ENCODE measurements at regions not wholly inside any gene's neighbourhood (a gene's known extent, or its start where the extent isn't known, plus 50 kb on each side); places are given as distances from the start of the nearest gene placed in this dataset.
"Not testable (repeated sequence)": the region's sequence is repeated elsewhere in the genome, so short reads cannot be mapped to it uniquely, and the experiment has no call there.

DNA sequence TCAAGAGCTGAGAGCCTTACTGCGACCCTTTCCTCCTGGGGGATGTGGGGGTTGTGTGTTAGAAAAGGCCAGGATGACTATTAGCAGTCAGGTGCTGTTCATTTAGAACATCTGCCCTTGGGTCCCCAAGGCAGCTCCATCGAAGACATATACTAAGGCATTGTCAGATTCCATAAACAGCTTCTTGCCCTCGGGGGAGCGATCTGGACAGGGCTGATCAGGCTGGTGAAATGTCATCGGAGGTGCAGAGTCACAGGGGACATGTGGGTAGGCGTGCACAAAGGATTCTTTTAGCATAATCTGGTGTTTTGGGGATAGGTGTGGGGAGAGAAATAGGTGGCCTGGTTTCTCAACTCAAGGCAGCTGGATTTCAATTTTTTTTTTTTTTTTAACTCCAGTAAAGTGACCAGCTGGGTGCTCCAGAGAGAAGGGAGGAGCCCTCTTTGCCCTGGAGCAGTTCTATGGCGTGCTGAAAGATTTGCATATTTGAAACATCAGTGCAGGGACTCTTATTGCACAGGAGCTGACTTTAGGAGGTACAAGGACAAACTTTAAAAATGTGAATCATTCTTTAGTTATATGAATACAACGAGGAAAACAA lies 160.1 kb downstream of the SUDS3 start:
- no peak for DNase-seq (ENCODE audit: low read depth in 4 of 4, low spot score in 3 of 4)

DNA sequence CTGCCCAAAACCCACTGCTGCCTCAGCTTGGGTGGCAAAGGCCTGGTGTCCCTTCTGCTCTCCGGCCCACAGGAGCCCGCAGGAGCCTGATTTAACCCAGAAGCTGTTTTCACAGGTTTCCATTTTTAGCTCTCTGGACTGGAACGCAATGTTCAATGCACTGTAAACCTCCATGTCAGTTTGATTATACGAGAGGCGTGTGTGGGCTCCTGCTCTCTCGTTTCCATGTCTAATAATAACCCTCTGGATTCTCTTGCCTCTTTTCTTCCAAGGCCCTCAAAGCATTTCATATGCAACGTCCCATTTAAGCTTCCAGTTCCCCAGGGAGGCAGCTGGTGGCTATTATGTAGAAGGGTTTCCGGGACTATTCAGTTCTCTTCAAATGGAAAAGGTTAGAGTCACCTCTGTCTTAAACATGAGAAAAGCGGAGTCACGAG lies 161.1 kb downstream of the SUDS3 start:
- DNase-seq (ENCODE audit: low read depth in 4 of 4, low spot score in 3 of 4) = no peak

DNA sequence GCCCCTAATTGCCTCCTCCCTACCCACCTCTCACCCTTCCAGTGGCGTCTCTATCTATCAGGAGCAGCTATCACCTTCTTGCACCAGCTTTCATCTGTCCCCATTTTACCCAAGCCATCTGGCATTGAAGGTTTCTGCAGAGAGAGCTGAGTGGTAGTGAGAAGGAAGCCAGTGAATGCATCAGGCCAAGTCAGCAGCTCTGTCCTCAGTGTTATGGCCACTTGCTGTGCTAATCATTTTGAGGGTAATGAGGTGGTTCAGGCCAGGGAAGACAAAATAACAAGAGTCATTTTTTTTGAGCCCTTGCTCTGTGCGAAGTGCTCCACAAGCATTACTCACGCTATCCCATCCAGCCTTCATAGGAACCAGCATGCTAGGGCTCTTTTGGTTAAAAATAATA lies 164.7 kb downstream of the SUDS3 start:
- DNase-seq (ENCODE audit: low read depth in 4 of 4, low spot score in 3 of 4) = no peak

DNA sequence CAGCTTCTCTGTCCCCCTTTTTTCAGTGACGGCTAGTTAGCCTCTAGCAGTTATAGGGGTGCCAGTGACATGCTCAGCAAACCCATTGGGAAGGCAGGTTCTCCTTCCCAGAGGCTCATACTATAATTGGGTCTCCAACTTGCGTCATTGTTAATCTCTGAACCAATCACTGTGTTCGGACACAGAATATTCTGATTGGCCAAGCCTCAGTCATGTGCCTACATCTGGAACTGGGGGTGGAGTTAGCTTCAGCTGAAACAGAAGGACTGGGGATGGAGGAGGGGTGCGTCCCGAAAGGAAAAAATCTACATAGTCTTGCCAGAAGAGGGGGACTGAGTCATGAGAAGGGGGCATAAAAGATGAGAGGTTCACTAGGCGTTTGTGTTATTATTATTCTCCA lies 165.6 kb downstream of the SUDS3 start:
- no peak for DNase-seq (ENCODE audit: low read depth in 4 of 4, low spot score in 3 of 4)

DNA sequence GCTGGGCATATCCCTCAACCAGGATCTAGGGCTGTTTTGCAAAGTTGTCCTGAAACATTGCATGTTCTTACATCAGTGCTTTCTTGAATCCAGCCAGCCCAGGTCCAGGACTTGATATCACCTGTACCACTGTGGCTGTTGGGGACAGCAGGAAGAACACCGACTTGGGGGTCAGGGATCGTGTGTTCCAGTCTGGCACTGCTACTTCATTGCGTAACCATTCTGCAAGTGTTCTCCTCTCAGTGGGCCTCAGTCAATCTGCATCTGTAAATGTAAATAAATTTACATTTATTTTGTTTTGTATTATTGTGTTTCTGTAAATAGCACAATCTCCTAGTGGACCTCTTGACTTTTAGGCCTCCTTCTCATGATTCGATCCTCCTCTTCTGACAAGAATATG lies 167.3 kb downstream of the SUDS3 start:
- DNase-seq (ENCODE audit: low read depth in 4 of 4, low spot score in 3 of 4) = no peak

DNA sequence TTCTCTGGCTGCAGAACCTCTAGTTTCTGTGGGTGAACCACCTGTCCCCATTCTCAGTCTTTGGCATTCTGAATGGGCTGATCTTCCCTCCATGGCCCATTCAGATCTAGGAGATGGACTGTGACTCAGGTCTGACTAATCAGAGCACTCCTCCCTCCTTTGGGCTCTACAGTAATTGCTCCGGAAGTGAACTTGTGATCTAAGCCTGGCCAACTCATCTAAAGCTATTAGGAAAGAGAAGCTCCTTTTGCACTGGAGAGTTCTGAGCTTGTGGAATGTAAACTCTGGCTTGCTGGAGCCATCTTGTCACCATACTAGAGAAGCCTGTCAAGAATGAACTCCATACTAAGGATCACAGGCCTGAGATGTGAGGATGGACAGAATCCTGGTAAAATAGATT lies 168.2 kb downstream of the SUDS3 start:
- no peak for DNase-seq (ENCODE audit: low read depth in 4 of 4, low spot score in 3 of 4)

DNA sequence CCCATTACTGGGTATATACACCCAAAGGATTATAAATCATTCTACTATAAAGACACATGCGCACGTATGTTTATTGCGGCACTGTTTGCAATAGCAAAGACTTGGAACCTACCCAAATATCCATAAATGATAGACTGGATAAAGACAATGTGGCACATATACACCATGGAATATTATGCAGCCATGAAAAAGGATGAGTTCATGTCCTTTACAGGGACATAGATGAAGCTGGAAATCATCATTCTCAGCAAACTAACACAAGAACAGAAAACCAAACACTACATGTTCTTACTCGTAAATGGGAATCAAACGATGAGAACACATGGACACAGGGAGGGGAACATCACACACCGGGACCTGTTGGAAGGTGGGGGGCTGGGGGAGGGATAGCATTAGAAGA lies 171.3 kb downstream of the SUDS3 start:
- not testable (repeated sequence) for DNase-seq (ENCODE audit: low read depth in 4 of 4, low spot score in 3 of 4)

DNA sequence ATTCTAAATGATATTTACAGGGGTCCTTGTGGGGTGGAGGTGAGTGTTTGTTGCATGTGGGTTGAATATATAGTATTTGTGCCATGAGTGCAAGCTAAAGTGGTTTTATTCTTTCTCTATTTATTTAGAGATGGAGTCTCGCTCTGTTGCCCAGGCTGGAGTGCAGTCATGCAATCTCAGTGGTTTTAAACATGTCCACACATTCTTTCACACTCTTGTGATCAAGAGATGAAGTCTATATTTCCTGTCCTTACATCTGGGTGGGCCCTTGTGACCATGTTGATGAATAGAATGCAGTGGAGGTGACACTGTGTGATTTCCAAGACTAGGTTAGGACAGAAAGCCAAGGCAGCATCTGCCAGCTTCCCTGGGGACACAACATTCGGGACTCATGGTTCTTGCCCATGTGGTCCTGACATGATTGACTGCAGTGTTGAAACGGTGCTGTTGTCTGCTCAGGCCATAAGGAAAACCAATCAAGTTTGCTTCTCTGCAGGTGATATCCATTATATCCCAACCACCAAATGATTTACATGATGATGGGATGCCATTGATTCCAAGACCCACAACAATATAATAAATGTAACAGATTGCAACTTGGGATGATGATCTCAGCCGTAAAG lies 172.6 kb downstream of the SUDS3 start:
- DNase-seq (ENCODE audit: low read depth in 4 of 4, low spot score in 3 of 4) = no peak

DNA sequence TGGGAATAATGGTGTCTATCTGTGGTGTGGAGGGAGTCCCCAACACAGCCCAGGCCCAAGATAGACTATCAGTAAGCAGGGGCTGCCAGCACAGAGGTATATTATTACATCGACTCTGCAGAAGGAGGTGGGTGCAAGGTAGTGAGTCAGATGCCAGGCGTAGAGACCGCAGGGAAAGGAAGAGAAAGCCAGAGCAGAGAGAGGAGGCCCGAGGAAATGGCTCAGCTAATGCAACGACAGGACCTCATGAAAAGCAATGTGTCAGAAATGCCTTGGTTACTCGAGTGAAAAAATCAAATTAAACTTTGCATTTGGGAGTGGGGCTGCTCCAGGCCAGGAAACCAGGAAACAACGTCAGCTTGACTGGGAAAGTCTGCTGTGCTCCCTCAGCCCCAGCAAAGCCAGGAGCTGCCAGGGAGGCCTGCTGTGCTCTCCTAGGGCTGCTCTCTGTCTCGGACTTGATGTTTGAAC lies 173.2 kb downstream of the SUDS3 start:
- DNase-seq (ENCODE audit: low read depth in 4 of 4, low spot score in 3 of 4) = peak in 1 of 4 donors; percentile 7

DNA sequence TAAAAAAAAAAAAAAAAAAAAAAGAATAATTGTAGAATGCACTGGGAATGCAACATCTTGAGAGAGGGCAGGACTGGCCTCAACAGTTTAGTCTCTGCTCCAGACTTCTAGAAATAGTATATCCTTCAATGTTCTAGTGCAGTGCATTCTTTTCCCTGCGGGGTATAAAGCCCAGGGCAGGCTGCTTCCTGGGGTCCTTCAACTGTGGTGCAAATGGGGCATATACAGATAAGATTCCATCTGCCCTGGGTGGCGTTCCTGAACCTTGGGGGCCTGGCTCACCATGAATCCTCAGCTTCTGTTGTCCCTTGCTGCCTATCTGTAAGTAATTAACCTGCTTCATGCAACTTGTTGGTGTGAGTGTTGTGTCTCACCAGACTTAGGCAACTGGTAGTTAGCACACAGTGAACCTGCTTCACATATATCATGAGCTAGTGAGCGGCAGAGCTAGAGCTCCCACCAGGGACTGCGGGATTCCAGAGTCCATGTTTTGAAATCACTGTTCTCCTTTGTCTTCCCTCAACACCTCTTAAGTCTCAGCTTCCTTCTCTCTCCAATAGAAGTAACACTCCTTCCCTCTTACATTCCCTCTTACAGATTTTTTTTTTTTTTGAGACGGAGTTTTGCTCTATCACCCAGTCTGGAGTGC lies 177.6 kb downstream of the SUDS3 start:
- no peak for DNase-seq (ENCODE audit: low read depth in 4 of 4, low spot score in 3 of 4)

DNA sequence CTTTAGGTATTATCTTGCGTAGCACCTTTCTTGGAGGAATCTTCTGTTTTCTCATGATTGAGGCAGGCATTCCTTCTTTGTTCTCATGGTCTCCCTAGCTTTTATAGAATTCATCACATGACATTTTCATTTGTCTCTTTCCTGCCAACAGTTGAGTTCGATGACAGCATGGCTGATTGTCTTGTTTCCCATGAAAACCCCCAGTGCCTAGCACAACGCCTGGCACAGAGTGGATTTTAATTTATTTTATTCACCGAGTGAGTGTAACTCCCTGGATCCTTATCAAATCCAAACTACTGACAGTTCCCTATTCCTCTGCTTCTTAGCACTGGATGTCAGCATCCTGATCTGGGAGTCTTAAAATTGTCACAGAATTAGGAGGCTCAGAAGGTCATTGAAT lies 182.6 kb downstream of the SUDS3 start:
- DNase-seq (ENCODE audit: low read depth in 4 of 4, low spot score in 3 of 4) = no peak

DNA sequence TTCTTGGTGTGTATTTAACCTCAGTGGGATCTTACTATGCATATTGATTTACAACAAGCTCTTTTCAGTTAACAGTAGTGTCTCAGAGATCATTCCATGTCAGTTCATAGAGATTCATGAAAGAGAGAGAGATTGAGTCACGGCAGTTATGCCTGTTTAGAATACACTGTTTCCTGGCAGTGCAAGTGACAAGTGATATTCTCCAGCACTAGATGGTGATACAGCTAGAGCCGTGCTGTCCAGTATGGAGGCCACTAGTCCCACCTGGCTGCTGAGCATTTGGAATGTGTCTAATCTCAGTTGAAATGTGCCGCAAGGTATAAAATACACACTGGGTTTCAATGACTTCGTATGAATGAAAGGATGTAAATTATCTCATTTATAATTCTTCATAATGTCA lies 184.4 kb downstream of the SUDS3 start:
- DNase-seq (ENCODE audit: low read depth in 4 of 4, low spot score in 3 of 4) = no peak

DNA sequence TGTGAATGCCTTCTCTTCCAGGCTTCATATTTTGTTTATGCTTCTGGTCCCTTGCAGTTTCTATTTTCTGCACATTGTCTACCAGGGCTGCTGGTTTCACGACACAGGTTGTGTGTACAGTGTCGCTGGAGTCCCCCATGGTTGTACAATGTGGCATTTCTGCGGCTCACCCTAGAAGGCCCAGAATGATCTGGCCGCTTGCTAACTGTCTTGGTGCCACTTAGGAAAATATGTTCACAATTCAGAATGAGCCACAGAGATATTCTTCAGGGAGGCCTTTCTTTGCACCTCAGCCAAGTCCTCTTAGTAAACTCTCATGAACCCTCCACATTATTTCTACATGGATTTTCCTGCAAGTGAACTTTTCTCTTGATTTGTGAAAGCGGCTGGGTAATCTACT lies 195.4 kb downstream of the SUDS3 start:
- no peak for DNase-seq (ENCODE audit: low read depth in 4 of 4, low spot score in 3 of 4)

DNA sequence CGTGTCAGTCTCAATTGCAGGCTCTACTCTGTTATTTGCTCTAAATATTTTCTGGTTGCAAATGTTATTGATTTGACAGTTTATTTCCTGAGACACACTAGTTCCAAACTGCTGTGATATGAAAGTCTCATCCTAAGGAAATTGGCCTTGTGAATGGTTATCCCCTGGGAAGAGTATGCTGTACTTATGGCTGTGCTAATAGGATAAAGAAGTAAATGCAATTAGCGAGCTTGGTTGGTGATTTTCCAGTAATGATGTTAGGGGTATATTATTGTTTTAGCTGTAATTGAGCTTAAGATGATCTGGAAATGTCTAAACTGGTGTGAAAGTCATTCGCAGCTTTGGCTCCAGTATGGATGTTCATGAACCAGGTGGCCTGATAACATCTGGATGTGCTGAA lies 197.9 kb downstream of the SUDS3 start:
- DNase-seq (ENCODE audit: low read depth in 4 of 4, low spot score in 3 of 4) = no peak

DNA sequence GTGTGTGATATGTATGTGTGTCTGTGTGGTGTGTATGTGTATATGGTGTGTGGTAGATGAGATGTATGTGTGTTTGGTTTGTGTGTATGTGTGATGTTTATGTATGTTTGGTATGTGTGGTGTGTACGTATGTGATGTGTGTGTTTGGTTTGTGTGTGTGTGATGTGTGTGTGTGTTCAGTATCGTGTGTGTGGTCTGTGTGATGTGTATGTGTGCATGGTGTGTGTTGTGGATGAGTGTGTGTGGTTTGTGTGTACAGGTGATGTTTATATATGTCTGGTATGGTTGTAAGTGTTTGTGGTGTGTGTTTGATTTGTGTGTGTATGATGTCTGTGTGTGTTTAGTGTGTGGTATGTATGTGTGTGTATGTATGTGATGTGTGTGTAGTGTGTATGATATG lies 199.4 kb downstream of the SUDS3 start:
- DNase-seq (ENCODE audit: low read depth in 4 of 4, low spot score in 3 of 4) = no peak

DNA sequence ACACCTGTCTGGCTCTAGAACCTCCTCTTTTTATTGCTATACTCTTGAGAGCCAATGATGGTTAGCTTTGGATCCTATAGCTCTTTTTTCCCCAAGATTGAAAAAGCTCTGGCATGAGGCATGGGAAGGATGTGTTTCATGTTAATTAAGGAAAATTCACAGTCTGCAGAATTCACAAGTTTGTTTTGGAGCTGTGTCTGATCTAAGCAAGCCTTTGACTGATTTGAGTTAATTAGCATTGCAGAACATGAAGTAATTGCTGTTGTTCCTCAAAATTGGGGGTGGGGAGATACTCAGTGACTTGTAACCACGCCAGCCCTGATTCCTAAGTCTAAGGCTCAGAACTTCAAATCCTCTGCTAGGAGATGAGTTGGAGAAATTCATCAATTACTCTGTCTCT lies 205.0 kb downstream of the SUDS3 start:
- no peak for DNase-seq (ENCODE audit: low read depth in 4 of 4, low spot score in 3 of 4)

DNA sequence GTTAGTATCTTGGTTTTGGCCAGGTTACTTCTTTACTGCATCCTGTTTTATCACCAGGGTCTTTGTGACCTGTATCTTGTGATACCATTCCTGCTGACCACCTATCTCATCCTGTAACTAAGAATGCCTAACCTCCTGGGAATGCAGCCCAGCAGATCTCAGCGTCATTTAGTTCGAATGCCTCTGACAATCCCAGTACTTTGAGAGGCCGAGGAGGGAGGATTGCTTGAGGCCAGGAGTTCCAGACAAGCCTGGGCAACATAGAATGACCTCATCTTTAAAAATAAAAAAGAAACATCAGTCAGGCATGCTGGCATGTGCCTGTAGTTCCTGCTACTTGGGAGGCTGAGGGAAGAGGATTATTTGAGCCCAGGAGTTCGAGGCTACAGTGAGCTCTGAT lies 206.5 kb downstream of the SUDS3 start:
- DNase-seq (ENCODE audit: low read depth in 4 of 4, low spot score in 3 of 4) = no peak

DNA sequence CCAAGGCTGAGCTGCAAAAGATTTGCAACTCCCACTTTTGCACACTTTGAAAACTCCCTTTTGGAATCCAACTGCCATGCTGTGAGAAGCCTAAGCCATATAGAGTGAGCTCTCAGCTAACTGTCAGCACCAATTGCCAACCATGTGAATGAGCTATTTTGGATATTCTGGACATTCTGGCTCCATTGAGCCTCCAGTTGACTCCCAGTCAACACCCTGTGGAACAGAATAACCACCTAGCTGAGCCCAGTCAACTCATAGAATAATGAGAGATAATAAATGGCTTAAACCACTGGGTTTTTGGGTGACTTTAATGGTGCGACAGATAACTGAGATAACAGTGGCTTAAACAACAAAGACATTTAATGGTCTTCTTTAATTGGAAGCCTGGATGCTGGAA lies 210.1 kb downstream of the SUDS3 start:
- no peak for DNase-seq (ENCODE audit: low read depth in 4 of 4, low spot score in 3 of 4)

DNA sequence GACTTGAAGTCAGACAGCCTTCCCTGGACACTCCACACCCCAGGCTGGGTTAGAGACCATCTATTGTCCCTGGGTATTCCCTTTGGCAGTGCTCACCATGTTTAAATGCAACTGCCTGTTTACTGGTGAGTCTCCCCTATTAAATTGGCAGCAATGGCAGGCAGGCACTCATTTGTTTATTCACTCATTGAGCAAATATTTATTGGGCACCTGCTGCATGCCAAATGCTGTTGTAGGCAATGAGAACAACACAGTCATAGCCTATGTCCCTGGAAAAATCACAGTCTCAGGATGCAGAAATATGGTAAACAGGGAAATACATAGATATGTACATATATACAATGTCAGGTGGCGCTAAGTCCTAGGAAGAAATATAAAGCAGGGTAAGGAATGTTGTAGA lies 212.8 kb downstream of the SUDS3 start:
- DNase-seq (ENCODE audit: low read depth in 4 of 4, low spot score in 3 of 4) = no peak

DNA sequence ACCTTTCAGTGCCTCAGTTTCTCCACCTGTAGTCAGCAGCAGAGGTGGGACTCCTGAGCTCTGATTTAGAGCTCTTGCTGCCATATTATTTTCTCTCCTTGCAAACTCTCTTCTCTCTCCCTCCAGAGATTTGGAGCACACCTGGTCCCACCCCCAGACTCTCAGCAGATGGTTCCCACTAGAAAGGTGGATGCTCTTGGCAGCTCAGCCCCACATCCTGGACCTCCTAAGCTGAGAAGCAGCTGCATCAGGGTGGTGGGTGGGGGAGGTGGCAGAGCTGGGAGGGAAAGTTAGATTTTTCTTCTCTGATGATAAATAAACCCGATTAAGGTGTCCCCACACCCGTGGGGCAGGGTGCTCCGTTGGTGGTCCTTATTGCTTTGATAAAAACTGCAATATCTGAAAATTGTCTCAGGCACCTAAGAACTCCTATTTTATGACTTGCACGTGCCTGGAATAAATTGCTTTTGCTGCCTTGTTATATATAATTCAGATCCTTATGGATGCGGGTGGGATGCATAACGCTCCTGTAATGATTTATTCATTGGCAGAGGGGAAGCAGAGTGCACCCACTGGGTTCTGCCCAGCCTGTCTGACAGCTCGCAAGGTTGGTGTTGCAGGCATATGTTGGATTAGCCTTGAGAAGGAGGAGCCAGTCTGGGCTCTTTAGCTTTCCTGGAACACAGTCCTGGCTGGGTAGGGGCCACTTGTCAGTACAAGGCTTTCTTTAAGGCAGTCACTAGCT lies 214.2 kb downstream of the SUDS3 start:
- DNase-seq (ENCODE audit: low read depth in 4 of 4, low spot score in 3 of 4) = no peak

DNA sequence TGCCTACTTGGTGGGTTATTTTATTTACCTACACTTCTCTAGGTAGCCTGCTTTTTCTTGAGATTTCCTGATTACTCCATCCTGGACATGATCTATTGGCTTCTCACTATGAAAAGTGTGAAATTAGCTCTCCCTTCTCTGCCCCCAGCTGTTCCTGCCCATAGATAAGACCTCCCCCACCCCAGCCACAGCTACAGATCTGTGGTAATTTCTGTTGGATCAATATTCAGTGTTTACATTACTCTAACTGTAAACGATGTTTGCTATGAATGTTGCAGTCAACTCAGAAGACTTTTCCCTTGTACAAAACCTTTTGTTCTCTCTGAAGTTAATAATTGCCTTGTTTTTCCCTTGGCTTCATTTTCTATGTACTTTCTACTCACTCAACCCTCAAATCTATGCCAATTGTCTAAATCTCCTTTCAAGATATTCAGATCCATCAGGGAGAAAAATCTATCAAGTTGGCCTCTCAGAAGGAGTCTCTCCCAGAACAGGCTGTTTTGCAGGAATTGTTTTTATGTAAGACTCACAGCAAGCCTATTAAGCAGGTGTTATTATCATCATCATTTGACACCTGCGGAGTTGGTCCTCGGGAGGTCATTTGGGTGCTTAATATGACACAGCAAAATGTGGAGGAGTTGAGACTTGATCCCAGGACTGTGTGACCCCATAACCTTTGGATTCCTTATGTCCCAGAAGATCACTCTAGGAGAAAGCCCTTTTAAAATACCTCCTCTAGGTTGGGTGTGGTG lies 227.4 kb downstream of the SUDS3 start:
- DNase-seq (ENCODE audit: low read depth in 4 of 4, low spot score in 3 of 4) = no peak
